ENCODE measurements at regions not wholly inside any gene's neighbourhood (a gene's known extent, or its start where the extent isn't known, plus 50 kb on each side); places are given as distances from the start of the nearest gene placed in this dataset.

DNA sequence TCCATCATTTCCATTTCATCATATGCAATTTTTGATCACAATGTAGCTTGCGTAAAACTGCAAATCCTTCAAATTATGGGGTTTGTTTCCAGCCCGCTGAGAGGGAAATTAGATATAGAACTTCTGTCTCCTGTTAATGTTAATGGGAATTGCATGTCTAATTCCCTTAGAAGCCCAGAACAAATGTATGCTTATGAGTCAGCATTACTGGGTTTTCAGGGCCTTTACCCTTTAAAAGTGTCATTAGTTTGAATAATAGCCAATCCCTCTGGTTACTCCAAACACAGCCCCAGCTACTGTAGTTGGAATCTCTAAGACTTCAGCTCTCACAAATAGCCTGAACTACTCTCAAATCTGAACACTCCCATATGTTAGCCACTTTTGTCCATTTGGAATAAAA, 439.4 kb downstream of the C3orf38 start:
- Histone ChIP-seq H3K9me3 (no peaks in the 10 kb centered on the region), H3K27ac (no peak overlapping the region), H3K36me3 (no peaks in the 10 kb centered on the region), H3K4me1 (no peaks in the 10 kb centered on the region), H3K27me3 (no peaks in the 10 kb centered on the region), H3K4me3 (no peak overlapping the region)
- TF ChIP-seq POLR2A (IDR thresholded peaks at IDR 0.05), result no peak
- TF ChIP-seq, protein P1, sequence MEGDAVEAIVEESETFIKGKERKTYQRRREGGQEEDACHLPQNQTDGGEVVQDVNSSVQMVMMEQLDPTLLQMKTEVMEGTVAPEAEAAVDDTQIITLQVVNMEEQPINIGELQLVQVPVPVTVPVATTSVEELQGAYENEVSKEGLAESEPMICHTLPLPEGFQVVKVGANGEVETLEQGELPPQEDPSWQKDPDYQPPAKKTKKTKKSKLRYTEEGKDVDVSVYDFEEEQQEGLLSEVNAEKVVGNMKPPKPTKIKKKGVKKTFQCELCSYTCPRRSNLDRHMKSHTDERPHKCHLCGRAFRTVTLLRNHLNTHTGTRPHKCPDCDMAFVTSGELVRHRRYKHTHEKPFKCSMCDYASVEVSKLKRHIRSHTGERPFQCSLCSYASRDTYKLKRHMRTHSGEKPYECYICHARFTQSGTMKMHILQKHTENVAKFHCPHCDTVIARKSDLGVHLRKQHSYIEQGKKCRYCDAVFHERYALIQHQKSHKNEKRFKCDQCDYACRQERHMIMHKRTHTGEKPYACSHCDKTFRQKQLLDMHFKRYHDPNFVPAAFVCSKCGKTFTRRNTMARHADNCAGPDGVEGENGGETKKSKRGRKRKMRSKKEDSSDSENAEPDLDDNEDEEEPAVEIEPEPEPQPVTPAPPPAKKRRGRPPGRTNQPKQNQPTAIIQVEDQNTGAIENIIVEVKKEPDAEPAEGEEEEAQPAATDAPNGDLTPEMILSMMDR (IDR thresholded peaks at IDR 0.05 in 4 of 5, conservative IDR thresholded peaks at IDR 0.05 in 1 of 5), result no peak
- DNase-seq, result no peak
- in situ Hi-C loops (cut with MboI; ENCODE audit: low sequenced_read_pairs in 4 of 4), result no loop called here
- intact Hi-C loops (cut with DNase I; ENCODE audit: low total_unique reads), result no loop called here
- ATAC-seq, result no peak

DNA sequence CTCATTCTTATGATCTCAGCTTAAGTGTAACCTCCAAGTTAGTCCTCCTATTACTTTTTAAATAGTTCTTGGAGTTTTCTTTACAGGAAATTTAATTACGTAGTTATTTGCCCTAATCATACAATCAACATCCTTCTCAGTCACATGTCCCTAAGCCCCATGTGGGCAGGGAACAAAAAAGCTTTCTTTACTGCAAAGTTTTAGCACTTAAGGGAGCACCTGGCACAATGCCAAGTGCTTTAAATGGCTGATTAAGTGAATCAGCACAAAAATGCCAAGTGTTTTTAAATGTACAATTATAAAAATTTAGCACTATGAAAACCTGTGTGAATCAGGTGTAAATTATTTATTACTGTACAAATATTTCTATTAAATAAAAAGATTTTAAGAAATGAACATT, 445.3 kb downstream of the C3orf38 start:
- intact Hi-C loops (cut with DNase I; ENCODE audit: low total_unique reads), result no loop called here
- Histone ChIP-seq H3K27ac (no peak overlapping the region), H3K9me3 (no peaks in the 10 kb centered on the region), H3K4me3 (no peak overlapping the region), H3K36me3 (no peaks in the 10 kb centered on the region), H3K4me1 (no peaks in the 10 kb centered on the region), H3K27me3 (no peaks in the 10 kb centered on the region)
- no peak for DNase-seq
- in situ Hi-C loops (cut with MboI; ENCODE audit: low sequenced_read_pairs in 4 of 4), result no loop called here
- no peak for ATAC-seq
- TF ChIP-seq, protein P1 (IDR thresholded peaks at IDR 0.05 in 4 of 5, conservative IDR thresholded peaks at IDR 0.05 in 1 of 5), result no peak

DNA sequence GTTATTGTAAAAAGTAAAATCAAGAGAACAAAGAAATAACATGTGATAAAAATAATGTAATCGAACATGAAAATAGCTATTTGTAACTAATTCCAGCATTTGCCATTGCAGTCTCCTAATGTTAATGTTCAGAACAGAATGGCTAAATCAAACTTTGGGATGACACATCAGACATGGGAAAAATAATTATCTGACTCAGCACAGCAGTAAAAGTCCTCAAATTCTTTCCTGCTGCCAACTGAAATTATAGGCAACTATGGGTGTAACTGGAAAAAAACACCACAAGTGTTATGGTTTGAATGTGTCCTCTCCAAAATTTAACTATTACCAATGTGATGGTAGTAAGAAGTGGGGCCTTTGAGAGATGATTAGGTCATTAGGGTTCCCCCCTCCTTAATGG, 446.7 kb downstream of the C3orf38 start:
- no peak overlapping the region for H3K4me3 ChIP-seq
- in situ Hi-C loops (cut with MboI; ENCODE audit: low sequenced_read_pairs in 4 of 4) (no loop called here), intact Hi-C loops (cut with DNase I; ENCODE audit: low total_unique reads) (no loop called here)
- ATAC-seq (no peak), DNase-seq (no peak)
- no peaks in the 10 kb centered on the region for H3K4me1 ChIP-seq
- H3K36me3 ChIP-seq, result no peaks in the 10 kb centered on the region
- no peaks in the 10 kb centered on the region for H3K9me3 ChIP-seq
- H3K27ac ChIP-seq, result no peak overlapping the region
- TF ChIP-seq, protein P1 (IDR thresholded peaks at IDR 0.05 in 4 of 5, conservative IDR thresholded peaks at IDR 0.05 in 1 of 5), result no peak
- TF ChIP-seq POLR2A (IDR thresholded peaks at IDR 0.05), result no peak
- H3K27me3 ChIP-seq, result no peaks in the 10 kb centered on the region

DNA sequence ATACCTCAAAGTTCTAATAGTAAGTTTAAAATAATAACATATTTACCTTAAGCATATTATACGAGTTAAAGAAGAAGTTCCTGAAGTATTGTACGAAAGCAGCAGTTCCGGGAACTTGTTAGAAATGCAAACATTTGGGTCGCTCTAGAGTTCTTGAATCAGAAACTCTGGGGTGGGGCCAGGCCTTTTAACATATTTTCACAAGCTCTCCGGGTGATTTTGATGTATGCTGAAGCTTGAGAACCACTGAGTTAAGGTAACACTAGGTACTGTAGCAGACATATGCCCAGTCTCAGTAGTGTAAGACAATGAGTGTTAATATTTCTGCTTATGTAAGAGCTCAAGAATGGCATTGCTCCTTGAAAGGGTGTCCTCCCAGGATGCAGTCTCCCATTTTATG, 461.1 kb downstream of the C3orf38 start:
- intact Hi-C loops (cut with DNase I; ENCODE audit: low total_unique reads) (no loop called here), in situ Hi-C loops (cut with MboI; ENCODE audit: low sequenced_read_pairs in 4 of 4) (no loop called here)
- Histone ChIP-seq H3K27ac (no peak overlapping the region), H3K9me3 (no peaks in the 10 kb centered on the region), H3K4me3 (no peak overlapping the region), H3K4me1 (no peaks in the 10 kb centered on the region), H3K36me3 (no peaks in the 10 kb centered on the region), H3K27me3 (no peaks in the 10 kb centered on the region)
- TF ChIP-seq POLR2A (IDR thresholded peaks at IDR 0.05), result no peak
- TF ChIP-seq, protein P1 (IDR thresholded peaks at IDR 0.05 in 4 of 5, conservative IDR thresholded peaks at IDR 0.05 in 1 of 5), result no peak
- DNase-seq (no peak), ATAC-seq (no peak)

DNA sequence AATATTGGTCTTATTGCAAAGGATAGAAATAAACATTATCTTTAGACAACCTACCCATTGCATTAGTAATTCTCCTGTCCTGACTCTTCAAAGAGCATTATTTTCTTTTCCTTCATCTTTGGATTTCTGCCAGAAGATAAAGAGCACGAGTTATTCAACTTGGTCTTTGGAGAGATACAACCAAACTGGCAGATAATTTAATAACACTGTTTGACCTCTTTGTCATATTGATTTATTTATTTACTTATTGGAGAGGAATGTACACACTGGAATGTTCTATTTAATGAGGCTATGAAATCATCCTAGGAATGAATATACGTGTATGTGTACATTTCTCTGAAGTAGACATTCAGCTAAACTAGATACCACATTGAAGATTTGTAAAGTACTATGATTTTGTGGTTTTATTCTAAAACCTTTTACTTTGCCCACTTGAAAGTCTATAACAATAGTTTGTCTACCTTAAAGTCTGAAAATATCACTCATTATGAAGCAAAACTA, 462.1 kb downstream of the C3orf38 start:
- Histone ChIP-seq H3K9me3 (no peaks in the 10 kb centered on the region), H3K4me1 (no peaks in the 10 kb centered on the region)
- no peak for ATAC-seq

More for the DNA sequence above, 462.1 kb downstream of the C3orf38 start:
- H3K27me3 ChIP-seq, result no peaks in the 10 kb centered on the region
- no peak for DNase-seq
- intact Hi-C loops (cut with DNase I; ENCODE audit: low total_unique reads) (no loop called here), in situ Hi-C loops (cut with MboI; ENCODE audit: low sequenced_read_pairs in 4 of 4) (no loop called here)
- no peak overlapping the region for H3K4me3 ChIP-seq
- H3K27ac ChIP-seq, result no peak overlapping the region
- no peaks in the 10 kb centered on the region for H3K36me3 ChIP-seq
- TF ChIP-seq, protein P1 (IDR thresholded peaks at IDR 0.05 in 4 of 5, conservative IDR thresholded peaks at IDR 0.05 in 1 of 5), result no peak
- TF ChIP-seq POLR2A (IDR thresholded peaks at IDR 0.05), result no peak
